MM.1S (cell line): ENCODE measurements at regions not wholly inside any gene's neighbourhood (a gene's known extent, or its start where the extent isn't known, plus 50 kb on each side); places are given as distances from the start of the nearest gene placed in this dataset.

ENCODE experiments used
- EZH2 ChIP-seq: fragments of 300-600 bp; sonication (generic); optimal IDR thresholded peaks from 2 replicates; pipeline ENCODE3; 2017; ENCODE audit warnings: low read depth, mild to moderate bottlenecking, antibody characterized with exemption, low read length, mixed read lengths
- TF ChIP-seq, protein P1 (sequence below): fragments of 300-600 bp; sonication (generic); IDR thresholded peaks from 2 replicates; pipeline ENCODE4 v1.5.1; 2016; ENCODE audit warnings: antibody characterized with exemption, low read length, mixed read lengths

DNA sequence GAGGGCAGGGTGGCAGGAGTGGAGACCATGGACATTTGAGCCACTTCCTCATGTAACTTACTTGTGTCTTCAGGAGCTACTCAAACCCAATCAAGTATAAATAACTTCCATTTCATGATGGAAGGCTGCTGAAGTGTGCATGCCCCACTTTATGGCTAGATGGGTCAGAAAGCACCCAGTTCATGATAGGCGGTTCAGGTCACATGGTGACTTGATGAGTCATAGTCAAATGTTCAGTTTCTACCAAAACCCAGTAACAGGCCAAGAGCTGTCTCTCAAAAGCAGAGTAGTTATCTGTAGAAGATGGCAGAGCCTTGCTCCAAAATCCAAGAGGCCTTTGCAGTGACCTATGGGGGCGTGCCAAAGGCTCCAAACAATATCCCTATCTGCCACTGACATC, 133.7 kb upstream of the TENT5A start:
- TF ChIP-seq, protein P1, sequence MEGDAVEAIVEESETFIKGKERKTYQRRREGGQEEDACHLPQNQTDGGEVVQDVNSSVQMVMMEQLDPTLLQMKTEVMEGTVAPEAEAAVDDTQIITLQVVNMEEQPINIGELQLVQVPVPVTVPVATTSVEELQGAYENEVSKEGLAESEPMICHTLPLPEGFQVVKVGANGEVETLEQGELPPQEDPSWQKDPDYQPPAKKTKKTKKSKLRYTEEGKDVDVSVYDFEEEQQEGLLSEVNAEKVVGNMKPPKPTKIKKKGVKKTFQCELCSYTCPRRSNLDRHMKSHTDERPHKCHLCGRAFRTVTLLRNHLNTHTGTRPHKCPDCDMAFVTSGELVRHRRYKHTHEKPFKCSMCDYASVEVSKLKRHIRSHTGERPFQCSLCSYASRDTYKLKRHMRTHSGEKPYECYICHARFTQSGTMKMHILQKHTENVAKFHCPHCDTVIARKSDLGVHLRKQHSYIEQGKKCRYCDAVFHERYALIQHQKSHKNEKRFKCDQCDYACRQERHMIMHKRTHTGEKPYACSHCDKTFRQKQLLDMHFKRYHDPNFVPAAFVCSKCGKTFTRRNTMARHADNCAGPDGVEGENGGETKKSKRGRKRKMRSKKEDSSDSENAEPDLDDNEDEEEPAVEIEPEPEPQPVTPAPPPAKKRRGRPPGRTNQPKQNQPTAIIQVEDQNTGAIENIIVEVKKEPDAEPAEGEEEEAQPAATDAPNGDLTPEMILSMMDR: no peak
- TF ChIP-seq EZH2: no peak
